IMR-90 (cell line): ENCODE measurements at regions not wholly inside any gene's neighbourhood (a gene's known extent, or its start where the extent isn't known, plus 50 kb on each side); places are given as distances from the start of the nearest gene placed in this dataset.

Source experiments
- ATAC-seq: fragments of 200-7000 bp; cut with Tn5 transposase; 2 replicates; pipeline ENCODE4 v1.9.1; 2020; ENCODE audit warnings: low read depth, mild to moderate bottlenecking, moderate library complexity
- BruUV-seq: library from RNA; stranded (reverse); fragments of 400-500 nt; replicated peaks from 2 replicates; lab custom pipeline; 2021; lab: Mats Ljungman, UMichigan
- CTCF ChIA-PET: fragments of 300-600 bp; formaldehyde crosslinking; extraction: SDS; loops from one replicate; lab custom pipeline; 2021; ENCODE audit warnings: antibody characterized with exemption; lab: Yijun Ruan, JAX
- POLR2A ChIA-PET: fragments of 300-600 bp; sonication (Branson Sonifier 250); formaldehyde crosslinking; loops from one replicate; lab custom pipeline; 2022; ENCODE audit warnings: antibody characterized with exemption; ENCODE audit not compliant: unreplicated experiment; lab: Charles Lee
- DNase-seq: peaks from one replicate; pipeline ENCODE4 v3.0.0; 2013
- H2AFZ ChIP-seq: replicated peaks from 2 replicates; pipeline ENCODE3; 2013; ENCODE audit warnings: low read length, mild to moderate bottlenecking; ENCODE audit not compliant: poor library complexity
- H2AK5ac ChIP-seq: 2 replicates; pipeline ENCODE4 v1.6.1; 2013; ENCODE audit warnings: low read depth, low read length, inconsistent platforms
- H2AK9ac ChIP-seq: replicated peaks from 2 replicates; pipeline ENCODE3; 2013; ENCODE audit warnings: mild to moderate bottlenecking, low read depth, low read length, moderate library complexity; ENCODE audit not compliant: poor library complexity
- H2BK120ac ChIP-seq: 2 replicates; pipeline ENCODE4 v1.6.1; 2013; ENCODE audit warnings: low read depth, low read length, inconsistent platforms
- H2BK15ac ChIP-seq: 3 replicates; pipeline ENCODE4 v1.6.1; 2013; ENCODE audit warnings: low read depth, low read length, inconsistent platforms
- H2BK20ac ChIP-seq: 2 replicates; pipeline ENCODE4 v1.6.1; 2013; ENCODE audit warnings: low read depth, mild to moderate bottlenecking, inconsistent platforms, low read length, moderate library complexity
- H2BK5ac ChIP-seq: 2 replicates; pipeline ENCODE4 v1.6.1; 2013; ENCODE audit warnings: mild to moderate bottlenecking, low read depth, low read length, inconsistent platforms; ENCODE audit not compliant: poor library complexity, severe bottlenecking
- H3K14ac ChIP-seq: replicated peaks from 2 replicates; pipeline ENCODE4 v1.6.1; 2013; ENCODE audit warnings: low read depth, low read length, inconsistent platforms
- H3K18ac ChIP-seq: 2 replicates; pipeline ENCODE4 v1.6.1; 2013; ENCODE audit warnings: low read depth, low read length, control low read depth
- H3K23ac ChIP-seq: 2 replicates; pipeline ENCODE4 v1.6.1; 2013; ENCODE audit warnings: low read depth, low read length, inconsistent platforms
- H3K27ac ChIP-seq: 2 replicates; pipeline ENCODE4 v1.5.1; 2013; ENCODE audit warnings: mild to moderate bottlenecking, control low read depth, low read length; ENCODE audit not compliant: insufficient read depth
- H3K27me3 ChIP-seq: 2 replicates; pipeline ENCODE4 v1.6.1; 2013; ENCODE audit warnings: low read length; ENCODE audit not compliant: control insufficient read depth, insufficient read depth
- H3K36me3 ChIP-seq: 2 replicates; pipeline ENCODE4 v1.6.1; 2013; ENCODE audit warnings: low read length, mixed read lengths; ENCODE audit not compliant: control insufficient read depth, insufficient read depth
- H3K4ac ChIP-seq: 2 replicates; pipeline ENCODE4 v1.6.1; 2013; ENCODE audit warnings: low read depth, low read length, inconsistent platforms
- H3K4me1 ChIP-seq: 2 replicates; pipeline ENCODE4 v1.6.1; 2013; ENCODE audit warnings: low read length, mixed read lengths; ENCODE audit not compliant: control insufficient read depth, insufficient read depth
- H3K4me2 ChIP-seq: 2 replicates; pipeline ENCODE4 v1.6.1; 2013; ENCODE audit warnings: low read depth, mild to moderate bottlenecking, control low read depth, low read length, moderate library complexity
- H3K4me3 ChIP-seq: 2 replicates; pipeline ENCODE4 v1.5.1; 2013; ENCODE audit warnings: low read depth, mild to moderate bottlenecking, control low read depth, low read length, moderate library complexity; ENCODE audit not compliant: insufficient read depth
- H3K56ac ChIP-seq: 2 replicates; pipeline ENCODE4 v1.6.1; 2013; ENCODE audit warnings: low read length, inconsistent platforms; ENCODE audit not compliant: insufficient read depth; ENCODE audit errors: extremely low read depth
- H3K79me1 ChIP-seq, 2 experiments: 2 replicates each; pipeline ENCODE4 v1.6.1; 2013; ENCODE audit warnings: low read length in 2 of 2, inconsistent platforms in 1 of 2, low read depth in 1 of 2
- H3K9ac ChIP-seq: 2 replicates; pipeline ENCODE4 v1.6.1; 2013; ENCODE audit warnings: low read depth, low read length, control low read depth
- H3K9me1 ChIP-seq: 2 replicates; pipeline ENCODE4 v1.6.1; 2013; ENCODE audit warnings: low read length, inconsistent platforms; ENCODE audit not compliant: insufficient read depth
- H3K9me3 ChIP-seq: 2 replicates; pipeline ENCODE4 v1.6.1; 2013; ENCODE audit warnings: low read length; ENCODE audit not compliant: control insufficient read depth, insufficient read depth
- H4K20me1 ChIP-seq: 2 replicates; pipeline ENCODE4 v1.6.1; 2013; ENCODE audit warnings: low read length, inconsistent platforms; ENCODE audit not compliant: insufficient read depth
- H4K5ac ChIP-seq: 2 replicates; pipeline ENCODE4 v1.6.1; 2013; ENCODE audit warnings: mild to moderate bottlenecking, low read depth, low read length, control low read depth
- H4K8ac ChIP-seq, 2 experiments: 2 replicates each; pipeline ENCODE4 v1.6.1; 2013; ENCODE audit warnings: low read depth in 2 of 2, low read length in 2 of 2, control low read depth in 1 of 2, inconsistent platforms in 1 of 2
- H4K91ac ChIP-seq: 2 replicates; pipeline ENCODE4 v1.6.1; 2013; ENCODE audit warnings: low read depth, low read length, inconsistent platforms; ENCODE audit not compliant: insufficient read depth
- BHLHE40 ChIP-seq: fragments of 150-350 bp; IDR thresholded peaks from 2 replicates; pipeline ENCODE4 v1.6.1; 2016; ENCODE audit warnings: mild to moderate bottlenecking, low read depth, low read length
- MXI1 ChIP-seq: IDR thresholded peaks from 2 replicates; pipeline ENCODE4 v1.6.1; 2012; ENCODE audit warnings: low read depth, mild to moderate bottlenecking, low read length, moderate library complexity, borderline replicate concordance
- NFE2L2 ChIP-seq: fragments of 150-350 bp; IDR thresholded peaks from 2 replicates; pipeline ENCODE4 v1.6.1; 2016; ENCODE audit warnings: low read depth, mild to moderate bottlenecking, low read length
- RAD21 ChIP-seq: IDR thresholded peaks from 2 replicates; pipeline ENCODE4 v1.6.1; 2012; ENCODE audit warnings: low read length, improper control_type of control experiment
- RFX5 ChIP-seq: IDR thresholded peaks from 2 replicates; pipeline ENCODE4 v1.8.0; 2012; ENCODE audit warnings: low read depth, mild to moderate bottlenecking, low read length, moderate library complexity
- SMC3 ChIP-seq: fragments of 150-350 bp; IDR thresholded peaks from 2 replicates; pipeline ENCODE4 v1.6.1; 2016; ENCODE audit warnings: low read depth, mild to moderate bottlenecking, antibody characterized with exemption, low read length, moderate library complexity
- WGBS, 2 experiments: methylation state at CpG; one replicate each; pipeline versions ENCODE4 v1.1.5 to v1.1.7; 2013; ENCODE audit warnings: missing lambda C conversion rate in 2 of 2; ENCODE audit not compliant: insufficient read length in 1 of 2; ENCODE audit errors: extremely low coverage in 2 of 2; 5-methylcytosine and 5-hydroxymethylcytosine counted together
- dilution Hi-C: fragments of 300-500 bp; cut with HindIII; formaldehyde crosslinking; loops from one replicate; pipeline ENCODE4 v1.14.3; 2018; ENCODE audit warnings: low sequenced_read_pairs; ENCODE audit not compliant: unreplicated experiment
- in situ Hi-C: fragments of 300-500 bp; cut with MboI; formaldehyde crosslinking; loops from 3 replicates; pipeline ENCODE4 v1.14.3; 2019; ENCODE audit warnings: low sequenced_read_pairs, inconsistent platforms, mixed read lengths
- intact Hi-C: fragments of 100-400 bp; cut with micrococcal nuclease; formaldehyde crosslinking; loops from 2 replicates; pipeline ENCODE4 v1.10.0; 2022
- TF ChIP-seq, protein P1 (sequence below): fragments of 150-350 bp; IDR thresholded peaks from 2 replicates; pipeline ENCODE4 v1.6.1; 2016; ENCODE audit warnings: low read depth, mild to moderate bottlenecking, low read length, moderate library complexity, borderline replicate concordance

DNA sequence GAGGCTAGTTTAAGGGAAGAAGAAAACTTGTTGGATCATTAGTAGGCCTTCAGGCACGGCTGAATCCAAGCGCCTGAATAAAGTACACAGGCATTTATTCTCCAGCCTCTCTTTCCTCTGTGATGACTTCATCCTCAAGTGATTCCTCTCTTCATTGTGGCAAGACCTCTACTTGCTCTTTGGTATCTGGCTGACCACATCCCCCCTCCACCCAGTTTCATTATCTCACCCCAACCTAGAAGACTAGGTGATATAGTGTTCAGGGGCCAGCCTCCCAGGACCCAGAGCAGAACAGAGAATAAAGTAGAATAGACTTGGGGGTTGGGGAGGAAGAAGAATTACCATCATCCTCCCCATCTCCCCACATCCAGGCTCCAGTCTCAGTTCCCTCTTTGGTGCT is 189.3 kb downstream of the MIAT start:
- no peak overlapping the region for H3K4ac ChIP-seq
- no peak overlapping the region for H2BK120ac ChIP-seq
- no TSS peak for BruUV-seq
- intact Hi-C loops: no loop called here
- no peak overlapping the region for H4K5ac ChIP-seq
- WGBS, 2 experiments: no CpG with 5 or more reads among the region's 2 CpGs
- H3K9ac ChIP-seq: no peak overlapping the region
- no peak overlapping the region for H3K56ac ChIP-seq
- no peak for TF ChIP-seq MXI1
- TF ChIP-seq NFE2L2: no peak
- TF ChIP-seq SMC3: no peak
- TF ChIP-seq, protein P1, sequence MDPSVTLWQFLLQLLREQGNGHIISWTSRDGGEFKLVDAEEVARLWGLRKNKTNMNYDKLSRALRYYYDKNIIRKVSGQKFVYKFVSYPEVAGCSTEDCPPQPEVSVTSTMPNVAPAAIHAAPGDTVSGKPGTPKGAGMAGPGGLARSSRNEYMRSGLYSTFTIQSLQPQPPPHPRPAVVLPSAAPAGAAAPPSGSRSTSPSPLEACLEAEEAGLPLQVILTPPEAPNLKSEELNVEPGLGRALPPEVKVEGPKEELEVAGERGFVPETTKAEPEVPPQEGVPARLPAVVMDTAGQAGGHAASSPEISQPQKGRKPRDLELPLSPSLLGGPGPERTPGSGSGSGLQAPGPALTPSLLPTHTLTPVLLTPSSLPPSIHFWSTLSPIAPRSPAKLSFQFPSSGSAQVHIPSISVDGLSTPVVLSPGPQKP: no peak
- no peak for TF ChIP-seq BHLHE40
- TF ChIP-seq RAD21: no peak
- TF ChIP-seq RFX5: no peak
- H3K9me3 ChIP-seq: peaks cover 2% of the 10 kb centered on the region; the same call in 1 of the 2 replicates
- no peaks in the 10 kb centered on the region for H3K4me1 ChIP-seq
- no peak overlapping the region for H2AK9ac ChIP-seq
- H3K36me3 ChIP-seq: no peaks in the 10 kb centered on the region
- ATAC-seq (no peak), DNase-seq (no peak)
- no peaks in the 10 kb centered on the region for H3K9me1 ChIP-seq
- H3K4me2 ChIP-seq: no peak overlapping the region
- H3K27me3 ChIP-seq: peaks cover 27% of the 10 kb centered on the region
- H2BK15ac ChIP-seq: no peak overlapping the region
- H3K23ac ChIP-seq: no peak overlapping the region
- in situ Hi-C loops: no loop called here
- dilution Hi-C loops: no loop called here
- H3K18ac ChIP-seq: no peak overlapping the region
- no peak overlapping the region for H2AFZ ChIP-seq
- no peak overlapping the region for H3K14ac ChIP-seq
- CTCF ChIA-PET: no interaction called here
- no peak overlapping the region for H2AK5ac ChIP-seq
- H4K20me1 ChIP-seq: no peaks in the 10 kb centered on the region
- POLR2A ChIA-PET: no interaction called here
- H2BK20ac ChIP-seq: no peak overlapping the region
- H3K27ac ChIP-seq: no peak overlapping the region
- no peak overlapping the region for H4K91ac ChIP-seq
- H3K4me3 ChIP-seq: no peak overlapping the region
- no peak overlapping the region for H4K8ac ChIP-seq
- no peaks in the 10 kb centered on the region for H3K79me1 ChIP-seq
- H2BK5ac ChIP-seq: no peak overlapping the region
